H9 (cell line): ENCODE measurements at regions not wholly inside any gene's neighbourhood (a gene's known extent, or its start where the extent isn't known, plus 50 kb on each side); places are given as distances from the start of the nearest gene placed in this dataset.

Experiments
- DNase-seq: peaks from one replicate; pipeline ENCODE4 v3.0.0-alpha.2; 2017
- H2AFZ ChIP-seq: one replicate; pipeline ENCODE4 v1.6.1; 2013; ENCODE audit warnings: mild to moderate bottlenecking, low read length, control low read depth, moderate library complexity
- H2AK5ac ChIP-seq: 2 replicates; pipeline ENCODE4 v1.6.1; 2013; ENCODE audit warnings: low read length, control low read depth, mixed read lengths; ENCODE audit not compliant: insufficient read length
- H2BK120ac ChIP-seq: one replicate; pipeline ENCODE4 v1.6.1; 2013; ENCODE audit warnings: low read depth, mild to moderate bottlenecking, low read length, control low read depth, inconsistent platforms; ENCODE audit not compliant: poor library complexity, severe bottlenecking
- H2BK12ac ChIP-seq: 2 replicates; pipeline ENCODE4 v1.6.1; 2013; ENCODE audit warnings: low read length, control low read depth, mixed read lengths, low read depth; ENCODE audit not compliant: insufficient read length
- H2BK15ac ChIP-seq: 2 replicates; pipeline ENCODE4 v1.6.1; 2013; ENCODE audit warnings: low read depth, low read length, control low read depth
- H2BK20ac ChIP-seq: one replicate; pipeline ENCODE4 v1.6.1; 2013; ENCODE audit warnings: low read depth, mild to moderate bottlenecking, low read length, control low read depth, inconsistent platforms; ENCODE audit not compliant: poor library complexity, severe bottlenecking
- H2BK5ac ChIP-seq: 2 replicates; pipeline ENCODE4 v1.6.1; 2013; ENCODE audit warnings: low read length, control low read depth, mixed read lengths; ENCODE audit not compliant: insufficient read length
- H3K14ac ChIP-seq: 2 replicates; pipeline ENCODE4 v1.6.1; 2013; ENCODE audit warnings: low read length, control low read depth; ENCODE audit not compliant: insufficient read depth
- H3K18ac ChIP-seq: 2 replicates; pipeline ENCODE4 v1.6.1; 2013; ENCODE audit warnings: low read depth, mild to moderate bottlenecking, mixed read lengths, low read length, control low read depth; ENCODE audit not compliant: insufficient read length
- H3K23ac ChIP-seq: 2 replicates; pipeline ENCODE4 v1.6.1; 2013; ENCODE audit warnings: low read length, control low read depth, mixed read lengths, low read depth; ENCODE audit not compliant: insufficient read length
- H3K23me2 ChIP-seq: 2 replicates; pipeline ENCODE4 v1.6.1; 2013; ENCODE audit warnings: low read depth, mild to moderate bottlenecking, mixed read lengths, low read length, control low read depth; ENCODE audit not compliant: insufficient read length, poor library complexity, severe bottlenecking
- H3K27ac ChIP-seq: 2 replicates; pipeline ENCODE4 v1.5.1; 2013; ENCODE audit warnings: low read length, control low read depth, mixed read lengths, low read depth; ENCODE audit not compliant: insufficient read length
- H3K27me3 ChIP-seq: 2 replicates; pipeline ENCODE4 v1.6.1; 2013; ENCODE audit warnings: low read length, control low read depth, inconsistent platforms; ENCODE audit not compliant: insufficient read depth
- H3K4ac ChIP-seq: 2 replicates; pipeline ENCODE4 v1.6.1; 2013; ENCODE audit warnings: low read depth, mild to moderate bottlenecking, control low read depth, inconsistent platforms, low read length, moderate library complexity
- H3K4me1 ChIP-seq: 2 replicates; pipeline ENCODE4 v1.6.1; 2013; ENCODE audit warnings: low read length, control low read depth, inconsistent platforms; ENCODE audit not compliant: insufficient read depth
- H3K4me2 ChIP-seq: 2 replicates; pipeline ENCODE4 v1.6.1; 2013; ENCODE audit warnings: low read length, control low read depth, mixed read lengths; ENCODE audit not compliant: insufficient read length, insufficient read depth
- H3K56ac ChIP-seq: 2 replicates; pipeline ENCODE4 v1.6.1; 2013; ENCODE audit warnings: low read depth, mild to moderate bottlenecking, mixed read lengths, low read length, control low read depth; ENCODE audit not compliant: insufficient read length
- H3K79me1 ChIP-seq: 2 replicates; pipeline ENCODE4 v1.6.1; 2013; ENCODE audit warnings: low read depth, mild to moderate bottlenecking, moderate library complexity, low read length, control low read depth, inconsistent platforms; ENCODE audit not compliant: insufficient read depth, poor library complexity, severe bottlenecking
- H3K79me2 ChIP-seq: 2 replicates; pipeline ENCODE4 v1.6.1; 2013; ENCODE audit warnings: low read length, control low read depth, inconsistent platforms; ENCODE audit not compliant: insufficient read depth
- H3K9ac ChIP-seq: 2 replicates; pipeline ENCODE4 v1.6.1; 2013; ENCODE audit warnings: low read length, control low read depth, mixed read lengths; ENCODE audit not compliant: insufficient read length; ENCODE audit errors: extremely low read depth
- H3K9me3 ChIP-seq: one replicate; pipeline ENCODE4 v1.6.1; 2013; ENCODE audit warnings: low read depth, low read length, inconsistent platforms; ENCODE audit not compliant: control insufficient read depth
- H3T11ph ChIP-seq: one replicate; pipeline ENCODE4 v1.6.1; 2013; ENCODE audit warnings: mild to moderate bottlenecking, low read length, control low read depth, inconsistent platforms
- H4K20me1 ChIP-seq: one replicate; pipeline ENCODE4 v1.6.1; 2013; ENCODE audit not compliant: control insufficient read depth, insufficient read length, insufficient read depth
- H4K5ac ChIP-seq: 2 replicates; pipeline ENCODE4 v1.6.1; 2013; ENCODE audit warnings: low read depth, mild to moderate bottlenecking, mixed read lengths, low read length, control low read depth; ENCODE audit not compliant: insufficient read length
- H4K8ac ChIP-seq: replicated peaks from 2 replicates; pipeline ENCODE4 v1.6.1; 2013; ENCODE audit warnings: low read length, control low read depth, mixed read lengths, low read depth; ENCODE audit not compliant: insufficient read length
- H4K91ac ChIP-seq: 2 replicates; pipeline ENCODE4 v1.6.1; 2013; ENCODE audit warnings: low read depth, mild to moderate bottlenecking, moderate library complexity, mixed read lengths, low read length, control low read depth; ENCODE audit not compliant: insufficient read length
- H3K27ac Mint-ChIP-seq, 3 experiments: 2 replicates in 2 of 3; 3 replicates in 1 of 3; pipeline ENCODE4 v1.8.0; 2020 to 2021; ENCODE audit warnings: mixed read lengths in 3 of 3, mild to moderate bottlenecking in 1 of 3, moderate library complexity in 1 of 3
- H3K27me3 Mint-ChIP-seq: 2 replicates; pipeline ENCODE4 v1.8.0; 2021; ENCODE audit warnings: low read depth, mild to moderate bottlenecking, moderate library complexity, mixed read lengths
- H3K36me3 Mint-ChIP-seq, 3 experiments: 2 replicates in 2 of 3; 3 replicates in 1 of 3; pipeline ENCODE4 v1.8.0; 2020 to 2021; ENCODE audit warnings: low read depth in 3 of 3, mixed read lengths in 3 of 3; ENCODE audit not compliant: insufficient read depth in 1 of 3
- H3K4me1 Mint-ChIP-seq, 2 experiments: 2 replicates each; pipeline ENCODE4 v1.8.0; 2020; ENCODE audit warnings: mixed read lengths in 2 of 2
- H3K4me3 Mint-ChIP-seq, 2 experiments: 2 replicates in 1 of 2; 3 replicates in 1 of 2; pipeline ENCODE4 v1.8.0; 2020 to 2021; ENCODE audit warnings: mild to moderate bottlenecking in 2 of 2, mixed read lengths in 2 of 2, moderate library complexity in 1 of 2
- H3K9me3 Mint-ChIP-seq, 2 experiments: 2 replicates in 1 of 2; 3 replicates in 1 of 2; pipeline ENCODE4 v1.8.0; 2020; ENCODE audit warnings: mild to moderate bottlenecking in 2 of 2, mixed read lengths in 2 of 2, moderate library complexity in 1 of 2
- CTCF ChIP-seq: fragments of 200-600 bp; sonication (generic); conservative IDR thresholded peaks from 3 replicates; pipeline ENCODE4 v1.8.0; 2021; ENCODE audit warnings: antibody characterized with exemption, mild to moderate bottlenecking
- whole genome bisulfite sequencing: extraction: QIAGEN DNeasy Blood & Tissue Kit; methylation state at CpG from one replicate; pipeline ENCODE4 v1.1.7; 2013; ENCODE audit warnings: missing lambda C conversion rate, low lambda C conversion rate, mixed read lengths; ENCODE audit not compliant: insufficient read length; ENCODE audit errors: extremely low coverage; 5-methylcytosine and 5-hydroxymethylcytosine counted together

- Histone ChIP-seq H2BK15ac (no peak overlapping the region), H3K23me2 (no peaks in the 10 kb centered on the region), H3K4me2 (no peak overlapping the region), H4K8ac (no peak overlapping the region), H2BK12ac (no peak overlapping the region), H4K91ac (no peak overlapping the region), H2BK5ac (no peak overlapping the region), H3K56ac (no peak overlapping the region), H4K5ac (no peak overlapping the region), H3K23ac (no peak overlapping the region), H2AFZ (no peak overlapping the region), H3K14ac (no peak overlapping the region), H2AK5ac (no peak overlapping the region), H3K4ac (no peak overlapping the region), H3T11ph (no peak overlapping the region), H4K20me1 (no peaks in the 10 kb centered on the region), H3K4me1 (peaks cover 2% of the 10 kb centered on the region; the same call in 1 of the 2 replicates), H3K9me3 (no peaks in the 10 kb centered on the region), H3K18ac (no peak overlapping the region), H2BK20ac (no peak overlapping the region), H3K79me2 (no peaks in the 10 kb centered on the region), H3K27me3 (no peaks in the 10 kb centered on the region), H3K27ac (no peak overlapping the region), H3K9ac (no peak overlapping the region), H2BK120ac (no peak overlapping the region), H3K79me1 (no peaks in the 10 kb centered on the region)
- no peak for DNase-seq
- H3K27ac Mint-ChIP-seq: peak overlapping the region in 1 of 3 experiments; percentile 79; a peak in 1 of 7 replicates
- H3K4me1 Mint-ChIP-seq: peaks cover 2 to 18% of the 10 kb centered on the region in 2 experiments; a peak in 2 of 4 replicates
- no peak overlapping the region for H3K4me3 Mint-ChIP-seq
- no peaks in the 10 kb centered on the region for H3K36me3 Mint-ChIP-seq
- no peak for TF ChIP-seq CTCF
- no CpG with 5 or more reads among the region's 20 CpGs for WGBS
- H3K9me3 Mint-ChIP-seq: no peaks in the 10 kb centered on the region
- H3K27me3 Mint-ChIP-seq: peaks cover 2% of the 10 kb centered on the region; the same call in 1 of the 2 replicates
Observed at GRCh38 chr20:50398821-50399554, 111.2 kb upstream of the PTPN1 start.
